RWPE2 (cell line): ENCODE measurements at regions not wholly inside any gene's neighbourhood (a gene's known extent, or its start where the extent isn't known, plus 50 kb on each side); places are given as distances from the start of the nearest gene placed in this dataset.

ENCODE experiments used
- ATAC-seq: fragments of 200-7000 bp; cut with Tn5 transposase; 3 replicates; pipeline ENCODE4 v1.9.1; 2021; ENCODE audit warnings: low read depth
- DNase-seq: peaks from one replicate; pipeline ENCODE4 v3.0.0-alpha.2; 2020; ENCODE audit warnings: low spot score
- H3K27ac ChIP-seq: fragments of 450-650 bp; 2 replicates; pipeline ENCODE4 v1.5.1; 2017; ENCODE audit warnings: mild to moderate bottlenecking; ENCODE audit not compliant: poor library complexity, severe bottlenecking
- H3K27me3 ChIP-seq: fragments of 250-450 bp; sonication (Bioruptor Pico); 2 replicates; pipeline ENCODE4 v1.5.1; 2021; ENCODE audit warnings: mild to moderate bottlenecking, moderate library complexity; ENCODE audit not compliant: insufficient read depth, poor library complexity, severe bottlenecking
- H3K36me3 ChIP-seq: fragments of 250-450 bp; sonication (Bioruptor Pico); 2 replicates; pipeline ENCODE4 v1.5.1; 2020; ENCODE audit warnings: low read depth, mild to moderate bottlenecking, moderate library complexity
- H3K4me1 ChIP-seq: fragments of 250-450 bp; sonication (Bioruptor Pico); 2 replicates; pipeline ENCODE4 v1.5.1; 2021; ENCODE audit warnings: mild to moderate bottlenecking, moderate library complexity; ENCODE audit not compliant: insufficient read depth, poor library complexity, severe bottlenecking
- H3K4me3 ChIP-seq: fragments of 250-450 bp; sonication (Bioruptor Pico); 2 replicates; pipeline ENCODE4 v1.5.1; 2021; ENCODE audit warnings: mild to moderate bottlenecking, moderate library complexity; ENCODE audit not compliant: severe bottlenecking
- H3K9me3 ChIP-seq: fragments of 250-450 bp; sonication (Bioruptor Pico); 2 replicates; pipeline ENCODE4 v1.5.1; 2021; ENCODE audit warnings: mild to moderate bottlenecking, moderate library complexity; ENCODE audit not compliant: severe bottlenecking
- CTCF ChIP-seq: fragments of 450-650 bp; IDR thresholded peaks from one replicate; pipeline ENCODE4 v1.5.1; 2017; ENCODE audit warnings: mild to moderate bottlenecking, moderate library complexity; ENCODE audit not compliant: poor library complexity, severe bottlenecking

DNA sequence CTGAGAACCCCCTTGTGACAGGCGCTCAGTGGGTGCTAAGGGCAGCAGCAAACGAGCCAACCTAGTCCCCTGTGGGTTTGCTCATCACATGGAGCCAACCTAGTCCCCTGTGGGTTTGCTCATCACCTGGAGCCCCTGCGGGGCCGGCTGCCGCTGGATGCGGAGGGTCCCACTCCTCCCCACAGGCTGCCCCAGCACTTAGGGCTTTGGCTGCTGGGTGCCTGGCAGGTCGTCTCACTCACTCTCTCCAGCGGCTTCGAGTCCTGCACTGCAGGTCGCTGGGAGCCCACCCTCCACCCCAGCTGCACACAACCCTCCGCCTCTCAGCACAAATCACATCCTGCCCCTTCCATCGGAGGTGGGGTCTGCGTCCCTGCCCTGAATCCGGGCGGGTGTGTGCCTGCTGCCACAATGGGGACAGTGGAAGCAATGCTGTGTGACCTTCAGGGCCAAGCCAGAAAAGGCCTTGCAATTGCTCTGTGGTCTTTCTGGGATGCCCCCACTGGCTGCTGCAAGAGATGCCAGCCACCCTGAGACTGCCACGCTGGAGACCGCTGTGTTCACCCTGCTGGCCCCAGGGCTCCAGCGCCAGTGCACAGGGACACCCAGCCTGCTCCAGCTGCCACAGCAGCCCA is 248.1 kb upstream of the SALL3 start:
- Histone ChIP-seq H3K4me1 (no peaks in the 10 kb centered on the region), H3K27ac (no peak overlapping the region), H3K9me3 (peaks cover 1% of the 10 kb centered on the region), H3K27me3 (no peaks in the 10 kb centered on the region), H3K4me3 (no peak overlapping the region), H3K36me3 (no peaks in the 10 kb centered on the region)
- ATAC-seq (no peak), DNase-seq (no peak)
- TF ChIP-seq CTCF: no peak

- Histone ChIP-seq H3K9me3 (peaks cover 1% of the 10 kb centered on the region), H3K27ac (no peak overlapping the region), H3K4me3 (no peak overlapping the region), H3K36me3 (no peaks in the 10 kb centered on the region), H3K4me1 (no peaks in the 10 kb centered on the region), H3K27me3 (no peaks in the 10 kb centered on the region)
- DNase-seq (no peak), ATAC-seq (no peak)
- no peak for TF ChIP-seq CTCF
Measured at GRCh38 chr18:78732273-78733210, 247.1 kb upstream of the SALL3 start.

- H3K27me3 ChIP-seq: no peaks in the 10 kb centered on the region
- no peak overlapping the region for H3K4me3 ChIP-seq
- H3K4me1 ChIP-seq: no peaks in the 10 kb centered on the region
- no peak for DNase-seq
- H3K9me3 ChIP-seq: peaks cover 1% of the 10 kb centered on the region
- no peak for ATAC-seq
- H3K36me3 ChIP-seq: no peaks in the 10 kb centered on the region
- no peak for TF ChIP-seq CTCF
- H3K27ac ChIP-seq: no peak overlapping the region
Measured at GRCh38 chr18:78733762-78734613, 245.6 kb upstream of the SALL3 start.

DNA sequence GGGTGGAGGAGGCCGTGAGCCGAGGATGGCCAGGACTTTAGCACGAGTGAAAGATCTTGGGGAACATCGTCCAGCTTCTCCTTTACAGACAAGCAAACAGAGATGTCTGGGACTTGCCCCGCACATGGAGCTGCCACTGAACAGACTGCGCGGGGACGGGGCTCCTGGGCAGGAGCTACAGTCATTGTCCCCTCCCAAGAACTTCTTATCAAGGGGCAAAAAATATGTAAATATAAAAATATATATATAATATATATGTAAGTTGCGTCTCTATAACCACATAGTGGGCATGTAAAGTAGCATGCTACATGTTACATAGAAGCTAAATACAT is 245.0 kb upstream of the SALL3 start:
- no peak for ATAC-seq
- H3K4me3 ChIP-seq: no peak overlapping the region
- H3K27ac ChIP-seq: no peak overlapping the region
- TF ChIP-seq CTCF: no peak
- H3K9me3 ChIP-seq: peaks cover 1% of the 10 kb centered on the region
- H3K4me1 ChIP-seq: no peaks in the 10 kb centered on the region
- no peaks in the 10 kb centered on the region for H3K36me3 ChIP-seq
- DNase-seq: no peak
- H3K27me3 ChIP-seq: no peaks in the 10 kb centered on the region
